ENCODE measurements at regions not wholly inside any gene's neighbourhood (a gene's known extent, or its start where the extent isn't known, plus 50 kb on each side); places are given as distances from the start of the nearest gene placed in this dataset.

DNA sequence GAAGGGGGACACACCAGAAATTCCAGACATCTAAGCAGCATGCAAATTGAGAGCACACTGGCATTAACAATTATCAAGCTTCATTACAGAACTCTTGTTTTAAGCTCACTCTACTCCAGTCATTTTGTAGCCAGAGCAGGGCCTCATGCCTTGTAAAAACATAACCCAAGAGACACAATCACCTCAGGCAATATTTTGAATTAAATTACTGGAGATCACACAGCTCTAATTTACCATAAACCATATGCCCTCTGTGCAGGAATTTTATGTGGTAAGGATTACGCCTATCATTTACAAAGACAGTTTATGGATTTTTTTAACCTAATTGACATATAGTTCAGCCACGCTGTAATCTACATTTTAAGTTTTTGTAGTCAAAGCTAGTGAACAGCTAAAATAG lies 414.1 kb upstream of the DDI1 start:
- Histone ChIP-seq H3K27me3 (ENCODE audit: insufficient read depth, low read length) (no peaks in the 10 kb centered on the region), H3K4me3 (ENCODE audit: low read depth, low read length) (no peak overlapping the region), H3K27ac (ENCODE audit: low read depth, low read length) (no peak overlapping the region), H2AFZ (ENCODE audit: low read length, unreplicated experiment) (peak overlapping the region; percentile 26), H3K4me1 (ENCODE audit: control insufficient read depth, insufficient read depth, low read length, unreplicated experiment) (peaks cover 42% of the 10 kb centered on the region), H3K79me2 (ENCODE audit: control insufficient read depth, insufficient read depth, low read length, unreplicated experiment) (no peaks in the 10 kb centered on the region), H3K36me3 (ENCODE audit: insufficient read depth, low read length) (no peaks in the 10 kb centered on the region)

DNA sequence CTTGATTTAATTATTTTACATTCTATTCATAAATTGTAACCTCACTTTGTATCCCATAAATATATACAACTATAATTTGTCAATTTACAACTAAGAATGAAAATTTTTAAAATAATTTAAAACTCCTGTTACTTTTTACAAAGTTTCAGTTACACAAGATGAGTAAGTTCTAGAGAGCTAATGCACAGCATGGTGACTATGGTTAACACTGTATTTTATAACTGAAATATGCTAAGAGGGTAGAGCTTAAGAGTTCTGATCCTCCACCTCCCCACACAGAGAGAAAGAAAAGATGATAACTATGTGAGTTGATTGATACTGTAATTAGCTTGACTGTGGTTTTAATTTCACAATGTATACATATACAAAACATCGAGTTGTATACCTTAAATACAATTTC lies 412.5 kb upstream of the DDI1 start:
- H3K27me3 ChIP-seq (ENCODE audit: insufficient read depth, low read length): no peaks in the 10 kb centered on the region
- no peaks in the 10 kb centered on the region for H3K79me2 ChIP-seq (ENCODE audit: control insufficient read depth, insufficient read depth, low read length, unreplicated experiment)
- H3K4me1 ChIP-seq (ENCODE audit: control insufficient read depth, insufficient read depth, low read length, unreplicated experiment): peaks cover 40% of the 10 kb centered on the region
- no peak overlapping the region for H2AFZ ChIP-seq (ENCODE audit: low read length, unreplicated experiment)
- peak overlapping the region; percentile 95 for H3K27ac ChIP-seq (ENCODE audit: low read depth, low read length)
- H3K4me3 ChIP-seq (ENCODE audit: low read depth, low read length): no peak overlapping the region
- H3K36me3 ChIP-seq (ENCODE audit: insufficient read depth, low read length): no peaks in the 10 kb centered on the region

DNA sequence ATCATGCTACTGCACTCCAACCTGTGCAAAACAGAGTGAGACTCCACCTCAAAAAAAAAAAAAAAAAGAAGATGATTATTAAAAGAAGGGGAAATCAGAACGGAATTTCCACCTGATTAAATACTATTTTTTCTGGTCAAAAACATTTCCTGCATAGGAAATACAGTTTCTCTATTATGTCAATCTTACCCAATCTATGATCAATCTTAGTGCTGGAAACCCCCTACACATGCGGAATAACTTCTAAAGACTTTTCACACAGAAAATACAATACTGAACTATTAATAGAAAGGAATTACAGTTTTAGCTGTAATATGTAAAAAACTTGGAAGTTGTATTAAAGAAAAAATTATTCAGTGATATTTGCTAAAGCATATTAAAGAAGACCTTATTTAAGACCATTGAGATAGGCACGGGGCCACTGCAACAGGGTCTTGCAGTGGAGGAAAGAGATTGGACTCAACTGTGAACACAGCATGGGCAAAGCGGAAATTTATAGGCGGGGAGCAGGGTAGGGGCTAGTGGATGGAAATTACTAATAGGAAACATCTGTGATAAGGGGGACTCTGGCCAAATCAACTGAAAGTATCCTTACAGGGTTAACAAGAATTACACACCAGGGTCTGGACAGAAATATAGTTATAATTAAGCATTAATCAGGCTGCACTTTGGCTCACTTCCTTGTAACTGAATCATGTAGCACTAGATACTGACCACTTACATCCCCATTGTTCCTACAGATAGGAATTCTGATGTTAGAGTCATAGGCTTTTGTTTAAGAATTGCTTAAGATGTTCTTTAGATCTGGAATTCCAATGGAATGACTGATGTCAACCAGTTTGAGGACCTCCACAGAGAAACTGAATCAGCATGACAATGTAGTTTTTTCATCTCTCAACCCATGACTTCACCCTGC lies 411.5 kb upstream of the DDI1 start:
- Histone ChIP-seq H3K4me1 (ENCODE audit: control insufficient read depth, insufficient read depth, low read length, unreplicated experiment) (peaks cover 40% of the 10 kb centered on the region), H3K79me2 (ENCODE audit: control insufficient read depth, insufficient read depth, low read length, unreplicated experiment) (no peaks in the 10 kb centered on the region), H3K36me3 (ENCODE audit: insufficient read depth, low read length) (no peaks in the 10 kb centered on the region), H3K4me3 (ENCODE audit: low read depth, low read length) (peak overlapping the region; percentile 13; the same call in 1 of the 2 replicates), H3K27ac (ENCODE audit: low read depth, low read length) (peak overlapping the region; percentile 95), H3K27me3 (ENCODE audit: insufficient read depth, low read length) (no peaks in the 10 kb centered on the region), H2AFZ (ENCODE audit: low read length, unreplicated experiment) (no peak overlapping the region)

DNA sequence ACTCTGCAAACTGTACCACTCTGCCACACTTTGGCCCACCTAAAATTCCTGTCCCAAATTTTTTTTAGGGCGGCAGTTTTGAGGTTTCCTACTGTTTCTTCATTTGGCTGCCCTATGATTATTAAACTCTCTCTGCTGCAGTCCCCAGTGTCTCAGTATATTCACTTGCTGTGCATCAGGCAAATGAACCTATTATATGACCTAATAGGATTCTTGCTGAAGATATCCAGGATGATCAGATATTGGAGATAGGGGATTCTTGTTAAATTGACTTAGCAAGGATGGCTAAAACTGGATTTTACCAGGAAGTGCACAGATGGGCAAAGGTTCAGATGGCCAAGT lies 410.8 kb upstream of the DDI1 start:
- no peaks in the 10 kb centered on the region for H3K79me2 ChIP-seq (ENCODE audit: control insufficient read depth, insufficient read depth, low read length, unreplicated experiment)
- H3K27ac ChIP-seq (ENCODE audit: low read depth, low read length): peak overlapping the region; percentile 95
- no peaks in the 10 kb centered on the region for H3K36me3 ChIP-seq (ENCODE audit: insufficient read depth, low read length)
- peaks cover 40% of the 10 kb centered on the region for H3K4me1 ChIP-seq (ENCODE audit: control insufficient read depth, insufficient read depth, low read length, unreplicated experiment)
- no peak overlapping the region; the same call in 1 of the 2 replicates for H3K4me3 ChIP-seq (ENCODE audit: low read depth, low read length)
- no peak overlapping the region for H2AFZ ChIP-seq (ENCODE audit: low read length, unreplicated experiment)
- H3K27me3 ChIP-seq (ENCODE audit: insufficient read depth, low read length): no peaks in the 10 kb centered on the region

DNA sequence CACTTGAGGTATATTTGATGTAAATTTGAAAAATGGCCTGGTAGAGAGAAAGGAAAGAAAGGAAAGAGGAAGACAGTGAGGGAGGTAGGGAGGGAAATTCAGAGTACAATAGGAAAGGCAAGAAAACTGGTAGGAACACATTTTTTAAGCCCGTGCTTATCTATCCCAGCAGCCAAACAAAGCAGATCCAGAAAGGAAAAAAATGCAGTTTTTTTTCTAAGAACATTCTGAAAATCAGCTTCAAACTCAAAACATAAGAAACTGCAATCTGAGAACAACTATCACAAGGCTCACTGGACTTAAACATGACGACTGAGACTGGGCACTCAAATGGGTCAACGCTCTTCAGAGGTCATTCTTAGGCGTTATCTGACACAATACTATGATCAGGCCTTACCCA lies 408.3 kb upstream of the DDI1 start:
- no peak overlapping the region for H3K27ac ChIP-seq (ENCODE audit: low read depth, low read length)
- H3K36me3 ChIP-seq (ENCODE audit: insufficient read depth, low read length): no peaks in the 10 kb centered on the region
- H3K4me1 ChIP-seq (ENCODE audit: control insufficient read depth, insufficient read depth, low read length, unreplicated experiment): peaks cover 46% of the 10 kb centered on the region
- no peak overlapping the region for H2AFZ ChIP-seq (ENCODE audit: low read length, unreplicated experiment)
- H3K79me2 ChIP-seq (ENCODE audit: control insufficient read depth, insufficient read depth, low read length, unreplicated experiment): no peaks in the 10 kb centered on the region
- H3K27me3 ChIP-seq (ENCODE audit: insufficient read depth, low read length): no peaks in the 10 kb centered on the region
- H3K4me3 ChIP-seq (ENCODE audit: low read depth, low read length): no peak overlapping the region

DNA sequence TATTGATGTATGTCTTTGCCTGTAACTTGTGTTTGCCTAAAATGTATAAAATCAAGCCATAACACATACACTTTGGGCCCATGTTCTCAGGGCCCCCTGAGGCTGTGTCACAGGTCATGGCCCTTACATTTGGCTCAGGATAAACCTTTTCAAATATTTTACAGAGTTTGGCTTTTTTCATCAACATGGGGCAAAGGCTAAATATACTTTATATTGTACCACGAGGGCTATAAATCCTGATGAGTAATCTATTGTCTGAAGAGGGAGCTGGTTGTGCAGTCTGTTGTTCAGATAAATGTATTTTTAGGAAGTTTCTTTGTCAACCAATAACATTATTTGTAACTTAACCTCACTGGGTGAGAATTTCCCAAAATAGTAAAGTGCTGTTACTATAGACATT lies 404.6 kb upstream of the DDI1 start:
- Histone ChIP-seq H3K4me3 (ENCODE audit: low read depth, low read length) (no peak overlapping the region), H3K4me1 (ENCODE audit: control insufficient read depth, insufficient read depth, low read length, unreplicated experiment) (peaks cover 23% of the 10 kb centered on the region), H3K27ac (ENCODE audit: low read depth, low read length) (peak overlapping the region; percentile 5; the same call in 1 of the 2 replicates), H3K27me3 (ENCODE audit: insufficient read depth, low read length) (no peaks in the 10 kb centered on the region), H3K79me2 (ENCODE audit: control insufficient read depth, insufficient read depth, low read length, unreplicated experiment) (no peaks in the 10 kb centered on the region), H3K36me3 (ENCODE audit: insufficient read depth, low read length) (no peaks in the 10 kb centered on the region), H2AFZ (ENCODE audit: low read length, unreplicated experiment) (no peak overlapping the region)

DNA sequence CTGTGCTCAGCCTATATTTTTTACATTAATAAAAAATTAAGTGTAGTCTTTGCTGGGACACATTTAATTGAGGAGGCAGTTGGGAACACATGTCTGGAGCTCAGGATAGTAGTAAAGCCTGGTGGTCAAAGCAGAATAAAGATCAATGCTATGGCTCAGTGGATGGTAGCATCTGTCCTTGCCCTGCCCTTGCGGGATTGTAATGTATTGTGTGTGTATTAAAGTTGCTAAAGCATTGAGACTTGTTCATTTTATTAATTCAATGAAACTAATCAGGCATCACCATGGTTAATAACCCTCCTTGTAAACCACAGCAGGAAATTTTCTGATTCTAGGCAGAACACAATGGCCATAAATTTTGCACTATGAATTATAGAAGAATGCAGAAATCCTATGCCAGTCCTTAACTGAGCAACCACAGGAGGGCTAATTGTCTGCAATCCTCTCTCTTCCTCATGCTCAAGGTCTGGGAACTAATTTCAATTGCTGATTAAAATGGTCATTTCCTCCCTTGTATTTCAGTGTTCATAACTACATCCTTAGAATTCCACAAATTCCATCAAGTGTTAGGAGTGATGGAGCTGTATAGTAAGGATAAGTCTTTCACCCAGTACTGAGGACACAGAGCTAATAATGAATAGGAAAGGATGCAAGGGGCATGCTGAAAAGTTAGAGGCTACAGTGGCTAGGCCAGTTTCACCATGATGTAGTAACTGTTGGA lies 403.2 kb upstream of the DDI1 start:
- H3K79me2 ChIP-seq (ENCODE audit: control insufficient read depth, insufficient read depth, low read length, unreplicated experiment): no peaks in the 10 kb centered on the region
- no peak overlapping the region for H3K27ac ChIP-seq (ENCODE audit: low read depth, low read length)
- peaks cover 17% of the 10 kb centered on the region for H3K4me1 ChIP-seq (ENCODE audit: control insufficient read depth, insufficient read depth, low read length, unreplicated experiment)
- no peak overlapping the region for H3K4me3 ChIP-seq (ENCODE audit: low read depth, low read length)
- no peaks in the 10 kb centered on the region for H3K36me3 ChIP-seq (ENCODE audit: insufficient read depth, low read length)
- H2AFZ ChIP-seq (ENCODE audit: low read length, unreplicated experiment): peak overlapping the region; percentile 72
- H3K27me3 ChIP-seq (ENCODE audit: insufficient read depth, low read length): no peaks in the 10 kb centered on the region

DNA sequence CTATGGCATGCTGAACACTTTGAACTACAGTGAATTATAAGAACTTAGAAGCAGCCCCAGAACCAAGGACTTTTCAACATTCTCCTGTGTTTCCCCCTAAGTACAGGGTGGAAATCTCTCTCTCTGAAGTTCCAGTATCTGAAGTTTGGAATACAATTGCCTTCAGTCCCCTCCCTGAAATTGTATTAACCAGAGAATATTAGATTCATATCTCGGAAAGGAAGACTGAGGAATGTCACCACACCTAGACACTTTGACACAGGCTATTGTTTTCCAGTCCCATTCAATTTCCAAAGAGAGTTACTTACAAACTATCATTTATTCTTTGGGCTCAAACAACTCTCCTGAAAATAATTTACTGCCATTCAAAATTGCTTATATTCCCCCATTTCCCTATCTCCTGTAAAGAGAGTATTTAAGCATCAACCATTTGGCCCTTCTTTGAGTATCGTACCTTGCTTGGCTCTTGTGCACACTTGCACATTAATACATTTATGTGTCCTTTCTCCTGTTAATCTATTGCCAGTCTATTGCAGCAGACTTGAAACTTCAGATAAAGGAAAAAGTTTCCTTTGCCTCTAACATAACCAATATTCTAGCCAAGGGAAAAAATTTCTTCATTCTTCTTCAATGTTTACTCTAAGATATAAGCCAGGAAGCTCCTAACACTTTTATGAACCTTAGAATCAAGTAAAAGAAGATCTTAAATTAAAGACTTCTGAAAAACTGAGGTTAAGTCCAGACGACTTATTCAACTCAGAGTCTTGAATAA lies 402.4 kb upstream of the DDI1 start:
- Histone ChIP-seq H3K4me3 (ENCODE audit: low read depth, low read length) (no peak overlapping the region), H3K27ac (ENCODE audit: low read depth, low read length) (no peak overlapping the region), H3K36me3 (ENCODE audit: insufficient read depth, low read length) (no peaks in the 10 kb centered on the region), H2AFZ (ENCODE audit: low read length, unreplicated experiment) (peak overlapping the region; percentile 72), H3K27me3 (ENCODE audit: insufficient read depth, low read length) (no peaks in the 10 kb centered on the region), H3K79me2 (ENCODE audit: control insufficient read depth, insufficient read depth, low read length, unreplicated experiment) (no peaks in the 10 kb centered on the region), H3K4me1 (ENCODE audit: control insufficient read depth, insufficient read depth, low read length, unreplicated experiment) (peaks cover 17% of the 10 kb centered on the region)

DNA sequence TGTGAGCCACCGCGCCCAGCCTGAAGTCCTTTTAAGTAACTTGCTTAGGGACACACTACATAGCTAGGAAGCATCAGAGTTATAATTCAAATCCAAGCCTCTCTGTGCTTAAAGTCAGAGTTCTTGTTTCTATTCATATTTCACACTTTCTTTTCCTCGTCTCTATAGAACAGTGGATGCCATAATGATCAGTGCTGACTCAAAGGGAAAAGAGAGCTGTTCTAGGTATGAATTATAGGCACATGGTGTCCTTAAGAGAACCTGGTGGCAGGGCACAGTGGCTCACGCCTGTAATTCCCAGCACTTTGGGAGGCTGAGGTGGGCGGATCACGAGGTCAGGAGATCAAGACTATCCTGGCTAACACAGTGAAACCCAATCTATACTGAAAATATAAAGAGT lies 400.2 kb upstream of the DDI1 start:
- no peak overlapping the region for H3K27ac ChIP-seq (ENCODE audit: low read depth, low read length)
- H3K27me3 ChIP-seq (ENCODE audit: insufficient read depth, low read length): no peaks in the 10 kb centered on the region
- no peak overlapping the region for H3K4me3 ChIP-seq (ENCODE audit: low read depth, low read length)
- H2AFZ ChIP-seq (ENCODE audit: low read length, unreplicated experiment): no peak overlapping the region
- peaks cover 17% of the 10 kb centered on the region for H3K4me1 ChIP-seq (ENCODE audit: control insufficient read depth, insufficient read depth, low read length, unreplicated experiment)
- H3K36me3 ChIP-seq (ENCODE audit: insufficient read depth, low read length): no peaks in the 10 kb centered on the region
- H3K79me2 ChIP-seq (ENCODE audit: control insufficient read depth, insufficient read depth, low read length, unreplicated experiment): no peaks in the 10 kb centered on the region

DNA sequence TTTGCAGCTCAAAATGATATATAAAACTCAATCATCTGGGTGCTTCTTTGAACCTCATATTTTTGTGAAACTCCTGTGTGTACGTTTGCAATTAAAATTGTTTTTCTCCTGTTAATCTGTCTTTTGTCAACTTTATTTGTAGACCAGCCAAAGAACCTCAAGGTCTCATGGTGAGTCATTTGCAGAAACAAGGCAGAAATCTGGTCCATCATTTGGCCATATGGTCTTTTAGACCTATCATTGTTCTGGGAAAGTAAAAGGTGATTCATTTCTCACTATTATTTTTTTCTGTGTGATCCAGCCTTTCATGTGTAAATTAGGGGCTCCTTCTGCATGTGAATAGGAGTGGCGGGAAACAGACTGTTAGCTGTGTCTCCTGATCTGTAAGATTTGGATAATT lies 399.1 kb upstream of the DDI1 start:
- H3K79me2 ChIP-seq (ENCODE audit: control insufficient read depth, insufficient read depth, low read length, unreplicated experiment): no peaks in the 10 kb centered on the region
- no peaks in the 10 kb centered on the region for H3K36me3 ChIP-seq (ENCODE audit: insufficient read depth, low read length)
- no peaks in the 10 kb centered on the region for H3K27me3 ChIP-seq (ENCODE audit: insufficient read depth, low read length)
- H3K4me1 ChIP-seq (ENCODE audit: control insufficient read depth, insufficient read depth, low read length, unreplicated experiment): peaks cover 8% of the 10 kb centered on the region
- no peak overlapping the region for H2AFZ ChIP-seq (ENCODE audit: low read length, unreplicated experiment)
- H3K27ac ChIP-seq (ENCODE audit: low read depth, low read length): no peak overlapping the region
- H3K4me3 ChIP-seq (ENCODE audit: low read depth, low read length): no peak overlapping the region

Measured in ACC112 (cell line).